ENCODE measurements at regions not wholly inside any gene's neighbourhood (a gene's known extent, or its start where the extent isn't known, plus 50 kb on each side); places are given as distances from the start of the nearest gene placed in this dataset.

DNA sequence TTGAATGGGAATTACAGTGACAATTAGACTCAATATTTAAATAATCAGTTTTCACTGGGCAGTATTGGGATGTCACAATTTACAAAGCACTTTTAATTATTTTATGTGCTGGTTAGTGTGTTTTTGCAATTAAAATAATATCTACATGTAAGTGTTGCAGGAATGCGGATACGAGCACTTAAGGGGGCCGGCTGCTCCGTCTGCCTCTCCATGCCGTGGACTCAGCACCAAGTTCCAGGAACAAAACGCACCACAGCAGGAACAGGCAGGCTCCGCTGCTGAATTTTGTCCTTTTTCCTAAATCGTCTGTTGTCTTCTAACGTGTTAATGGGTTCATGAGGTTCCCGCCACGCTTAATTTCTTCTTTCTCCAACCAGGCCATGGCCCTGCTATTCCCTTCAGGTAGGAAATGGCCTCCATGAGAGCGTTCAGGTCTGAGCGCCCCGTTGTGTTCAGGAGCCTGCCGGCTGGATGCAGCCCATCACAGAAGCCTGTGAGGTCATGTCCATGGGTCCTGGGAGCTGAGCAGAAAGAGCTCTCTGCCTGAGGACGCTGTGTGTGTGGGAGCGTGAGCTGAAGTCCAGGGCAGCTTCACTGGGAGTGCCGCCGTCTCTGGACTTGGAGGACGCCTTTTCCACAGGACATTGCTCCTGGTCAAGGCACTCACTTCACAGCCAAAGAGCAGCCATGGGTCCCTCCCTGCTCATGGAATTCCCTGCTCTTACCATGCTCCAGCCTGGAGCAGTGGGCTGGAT lies 730.3 kb downstream of the BRD1 start:
- no peak for DNase-seq (ENCODE audit: low read depth in 3 of 3)

DNA sequence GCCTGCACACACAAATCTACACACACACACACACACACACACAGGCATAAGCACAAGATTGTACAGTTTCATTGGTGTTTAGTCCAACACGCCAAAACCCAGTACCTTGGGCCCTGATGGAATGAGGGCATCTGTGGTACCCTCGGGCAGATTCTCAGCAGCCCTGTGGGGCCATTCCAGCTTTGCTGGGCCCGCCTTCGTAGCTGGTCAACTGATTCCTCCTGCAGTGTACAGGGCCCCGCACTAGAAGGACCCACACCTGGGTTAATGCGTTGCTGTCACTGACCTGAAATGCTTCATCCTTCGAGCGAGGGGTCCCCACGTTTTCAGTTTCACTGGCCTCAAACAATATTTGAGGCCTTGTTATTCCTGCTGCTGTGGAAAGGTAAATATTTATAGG lies 731.2 kb downstream of the BRD1 start:
- DNase-seq (ENCODE audit: low read depth in 3 of 3) = no peak

DNA sequence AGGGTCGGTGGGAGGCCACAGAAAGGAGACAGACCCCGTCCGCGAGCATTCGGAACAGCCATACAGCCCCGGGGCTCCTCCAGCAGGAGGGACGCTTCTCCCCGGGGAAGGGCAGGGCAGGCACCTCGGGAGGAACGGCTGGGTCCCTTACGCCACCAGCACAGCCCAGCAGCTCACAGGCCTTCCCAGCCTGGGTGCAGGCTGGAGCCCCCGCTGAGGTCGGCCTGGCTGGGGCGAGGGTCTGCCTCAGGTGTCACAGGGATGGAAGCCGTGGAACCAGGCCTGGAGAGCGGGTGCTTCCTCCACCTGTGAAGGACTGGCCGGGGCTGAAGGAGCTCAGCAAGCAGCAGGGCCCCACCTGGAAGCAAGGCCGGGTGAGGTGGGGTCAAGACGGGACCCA lies 732.3 kb downstream of the BRD1 start:
- no peak for DNase-seq (ENCODE audit: low read depth in 3 of 3)

DNA sequence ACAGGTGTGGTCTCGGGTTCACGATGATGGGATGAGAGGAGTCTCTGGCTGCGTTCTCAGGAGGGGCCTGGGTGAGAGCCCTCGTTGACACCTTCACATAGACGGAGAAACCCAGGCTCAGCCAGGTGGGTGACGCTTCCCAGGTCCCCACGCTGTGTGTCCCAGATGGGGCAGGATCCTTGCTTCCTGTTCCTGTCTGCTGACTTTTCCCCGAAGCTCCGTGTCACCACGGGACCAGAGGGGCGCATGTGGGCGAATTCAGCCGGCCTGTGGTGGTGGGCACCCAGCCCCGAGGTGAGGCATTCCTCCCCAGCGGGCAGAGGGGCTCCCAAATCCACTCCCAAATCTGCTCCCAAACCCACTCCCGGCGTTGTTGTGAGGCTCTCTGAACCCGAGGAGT lies 732.8 kb downstream of the BRD1 start:
- no peak for DNase-seq (ENCODE audit: low read depth in 3 of 3)

DNA sequence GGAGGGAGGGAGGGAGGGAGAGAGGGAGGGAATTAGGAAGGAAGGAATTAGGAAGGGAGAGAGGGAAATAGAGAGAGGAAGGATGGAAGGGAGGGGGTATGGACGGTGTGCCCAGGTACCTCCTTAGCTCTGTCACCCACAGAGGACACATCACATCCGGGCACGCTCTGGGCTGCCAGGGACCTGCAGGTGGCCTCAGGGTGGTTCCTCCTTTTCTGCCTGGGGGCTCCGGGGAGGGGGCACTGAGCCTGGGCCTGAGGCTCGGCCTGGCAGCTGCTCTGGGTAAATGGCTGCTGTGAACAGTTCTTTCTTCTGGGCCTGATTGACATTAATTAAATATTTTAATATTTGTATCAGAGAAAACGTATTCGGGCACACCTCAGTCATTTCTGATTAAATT lies 733.5 kb downstream of the BRD1 start:
- no peak for DNase-seq (ENCODE audit: low read depth in 3 of 3)

DNA sequence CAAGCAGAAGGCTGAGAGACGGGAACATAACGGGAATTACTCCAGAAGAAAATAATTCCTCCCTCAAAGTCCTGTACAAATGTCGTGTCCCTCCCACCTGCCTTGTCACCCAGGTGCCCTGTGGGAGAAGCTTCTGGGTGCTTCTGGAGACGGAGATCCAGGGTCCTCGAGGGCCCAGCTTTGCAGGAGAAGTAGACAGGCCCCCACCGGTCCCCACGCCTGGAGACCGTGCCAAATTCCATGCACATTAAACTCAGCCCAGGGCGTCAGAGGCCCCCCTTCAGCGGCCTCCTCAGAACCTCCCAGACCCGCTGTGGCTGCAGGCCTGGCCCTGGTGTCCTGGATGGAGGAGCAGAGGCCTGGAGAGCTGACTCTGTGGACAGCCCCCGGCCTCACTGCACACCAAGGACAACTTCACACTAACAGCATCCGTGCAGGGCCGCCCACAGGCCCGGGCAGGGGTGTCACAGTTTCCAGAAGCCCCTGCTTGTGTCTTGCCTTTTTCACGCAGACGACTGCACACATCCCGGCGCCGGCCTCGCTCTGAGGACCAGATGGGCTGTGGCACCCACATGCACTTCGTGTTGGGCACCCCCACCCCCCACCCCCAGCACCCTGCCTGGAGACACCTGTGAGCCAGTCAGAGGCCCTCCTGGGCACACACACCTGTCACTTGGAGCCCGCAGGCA lies 734.3 kb downstream of the BRD1 start:
- DNase-seq (ENCODE audit: low read depth in 3 of 3) = no peak

DNA sequence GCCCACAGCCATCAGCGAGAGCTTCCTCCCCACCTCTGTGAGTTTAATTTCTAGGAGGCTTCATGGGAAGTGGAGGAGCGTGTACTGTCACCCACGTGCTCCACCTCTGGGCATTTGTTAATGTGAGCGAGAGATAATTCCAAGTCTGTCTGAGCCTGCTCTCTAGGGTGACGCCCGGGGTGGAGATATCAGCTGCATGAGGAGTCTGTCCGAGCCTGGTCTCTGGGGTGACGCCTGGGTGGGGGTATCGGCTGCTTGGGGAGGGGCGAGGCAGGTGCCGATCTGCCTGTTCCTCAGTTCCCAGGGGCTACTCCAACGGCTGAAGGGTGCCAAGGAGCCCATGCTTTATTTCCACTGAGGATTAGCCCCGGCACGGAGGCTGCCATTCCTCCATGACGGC lies 735.0 kb downstream of the BRD1 start:
- DNase-seq (ENCODE audit: low read depth in 3 of 3) = no peak

DNA sequence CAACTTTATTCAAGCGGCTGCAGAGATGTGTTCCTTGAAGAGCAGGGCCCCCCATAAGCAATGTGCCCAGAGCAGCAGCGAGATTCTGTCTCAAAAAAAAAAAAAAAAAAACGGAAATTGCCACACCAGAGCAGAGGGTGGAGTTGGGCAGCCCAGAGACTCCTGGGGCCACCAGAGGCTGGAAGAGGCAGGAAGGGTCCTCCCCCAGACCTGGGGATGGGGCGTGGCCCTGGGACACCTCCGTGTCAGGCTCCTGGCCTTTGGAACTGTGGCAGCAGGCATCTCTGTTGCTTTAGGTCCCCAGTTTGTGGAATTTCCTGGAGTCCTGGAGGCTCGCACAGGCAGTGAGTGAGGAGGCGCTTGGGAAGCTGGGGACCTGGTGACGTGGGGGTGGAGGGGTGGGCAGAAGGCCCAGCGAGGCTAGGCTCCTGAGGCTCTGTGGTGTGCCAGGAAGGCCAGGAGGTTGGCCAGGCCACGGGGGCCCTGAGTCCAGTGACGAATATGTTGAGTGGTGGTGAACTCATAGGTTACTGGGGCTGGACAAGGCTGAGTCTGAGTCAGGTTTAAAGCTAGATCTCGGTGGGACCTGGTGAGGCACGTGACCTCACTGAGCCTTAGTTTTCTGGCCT lies 735.6 kb downstream of the BRD1 start:
- DNase-seq (ENCODE audit: low read depth in 3 of 3) = no peak

DNA sequence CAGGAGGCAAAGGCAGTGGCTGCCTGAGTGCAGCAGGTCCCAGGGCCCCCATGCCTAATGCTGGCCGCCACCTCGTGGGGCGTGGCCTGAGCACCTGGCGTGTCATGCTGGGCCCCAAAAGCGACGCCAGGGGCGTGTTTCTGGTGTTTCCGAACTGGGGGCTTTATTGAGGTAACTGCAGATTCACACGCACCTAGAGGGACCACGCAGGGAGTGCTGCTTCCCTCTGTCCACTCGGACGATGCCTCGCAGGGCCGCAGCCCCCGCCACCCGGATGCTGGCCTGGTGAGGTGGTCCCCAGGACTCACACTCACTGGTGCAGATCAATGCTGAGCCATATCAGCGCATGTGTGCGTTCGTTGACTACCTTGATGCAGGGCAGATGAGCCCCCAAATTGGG lies 736.2 kb downstream of the BRD1 start:
- DNase-seq (ENCODE audit: low read depth in 3 of 3) = no peak

DNA sequence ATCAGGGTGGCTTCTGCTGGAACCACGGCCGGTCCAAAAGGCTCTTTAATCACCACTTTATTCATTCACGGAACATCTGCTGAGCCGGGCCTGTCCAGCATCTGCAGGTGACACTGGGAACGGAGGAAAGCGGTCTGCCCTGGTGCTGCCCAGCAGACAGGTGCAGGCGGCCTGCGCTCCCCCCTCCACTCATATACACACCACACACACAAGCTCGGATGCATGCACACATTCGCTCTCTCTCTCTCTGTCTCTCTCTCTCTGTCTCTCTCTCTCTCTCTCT lies 736.9 kb downstream of the BRD1 start:
- no peak for DNase-seq (ENCODE audit: low read depth in 3 of 3)

DNA sequence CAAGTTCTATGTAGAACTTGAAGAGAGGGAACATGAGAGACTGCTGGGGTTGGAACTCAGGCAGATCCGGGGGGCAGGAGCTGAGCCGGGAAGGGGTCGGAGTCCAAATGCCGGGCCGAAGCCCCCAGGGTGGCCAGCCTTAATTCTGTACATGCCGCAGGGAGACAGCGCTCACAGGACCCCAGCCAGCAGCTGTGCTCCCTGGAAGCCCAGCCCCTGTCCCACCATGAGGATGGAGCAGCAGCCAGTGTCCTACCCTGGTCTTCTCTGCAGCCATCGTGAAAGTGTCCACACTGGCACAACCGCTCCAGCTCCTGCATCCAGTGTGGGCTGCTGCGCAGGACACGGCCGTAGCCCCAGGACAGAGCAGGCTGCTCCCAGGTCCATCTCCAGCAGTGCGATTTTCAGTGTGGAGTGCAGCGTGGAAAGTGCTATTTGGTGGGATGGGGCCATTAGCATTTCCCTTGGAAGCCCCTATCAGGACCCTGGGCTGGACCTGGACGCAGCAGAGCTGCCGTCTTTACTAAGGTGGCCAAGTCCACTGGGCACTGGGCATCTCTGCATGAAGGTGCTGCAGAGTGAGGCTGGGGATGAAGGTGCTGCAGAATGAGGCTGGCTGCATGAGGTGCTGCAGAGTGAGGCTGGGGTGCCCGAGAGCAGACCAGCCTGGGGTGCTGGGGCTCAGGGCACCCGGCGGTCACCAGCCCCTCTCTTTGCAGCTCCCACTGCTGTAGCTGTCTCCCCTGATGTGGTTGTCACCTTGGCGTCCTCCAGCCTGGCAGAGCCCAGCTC lies 737.4 kb downstream of the BRD1 start:
- DNase-seq (ENCODE audit: low read depth in 3 of 3) = no peak

DNA sequence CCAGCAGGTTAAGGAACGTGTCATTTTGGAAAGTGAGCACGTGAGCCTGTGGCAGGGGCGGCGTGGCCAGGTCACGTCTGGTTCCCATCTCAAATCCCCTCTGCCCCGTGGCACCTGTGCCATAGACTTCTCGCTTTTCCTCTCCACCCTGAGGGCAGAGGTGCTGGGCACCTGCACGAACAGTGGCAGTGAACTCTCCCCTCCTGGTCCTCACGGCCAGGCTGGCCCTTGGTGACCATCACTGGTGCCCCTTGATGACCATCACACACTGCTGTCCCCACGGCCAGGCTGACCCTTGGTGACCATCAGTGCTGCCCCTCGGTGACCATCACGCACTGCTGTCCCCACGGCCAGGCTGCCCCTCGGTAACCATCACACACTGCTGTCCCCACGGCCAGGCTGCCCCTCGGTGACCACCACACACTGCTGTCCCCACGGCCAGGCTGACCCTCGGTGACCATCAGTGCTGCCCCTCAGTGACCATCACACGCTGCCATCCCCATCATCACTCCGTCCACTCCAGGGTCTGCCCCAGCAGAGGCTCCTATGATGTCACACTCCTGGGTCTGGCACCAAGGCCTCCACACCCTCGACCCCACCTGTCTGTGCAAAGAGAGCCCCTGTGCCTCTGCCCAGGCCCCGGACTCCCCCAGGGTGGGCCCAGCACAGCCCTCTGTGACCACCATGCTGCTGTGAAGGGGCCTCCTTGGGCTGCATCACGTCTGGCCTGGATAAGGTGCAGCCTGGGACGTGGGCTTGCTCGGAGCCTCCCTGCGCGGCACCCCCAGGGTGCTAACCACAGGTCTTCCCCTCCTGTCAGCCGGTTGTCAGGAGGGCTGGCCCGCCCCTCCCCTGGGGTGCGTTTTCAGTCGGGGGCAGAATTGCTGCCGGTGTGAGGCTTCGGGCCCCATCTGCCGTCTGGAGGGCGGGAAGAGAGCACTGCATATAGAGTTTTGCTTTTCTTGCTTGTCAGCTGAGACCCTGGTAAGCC lies 738.6 kb downstream of the BRD1 start:
- DNase-seq (ENCODE audit: low read depth in 3 of 3) = no peak

DNA sequence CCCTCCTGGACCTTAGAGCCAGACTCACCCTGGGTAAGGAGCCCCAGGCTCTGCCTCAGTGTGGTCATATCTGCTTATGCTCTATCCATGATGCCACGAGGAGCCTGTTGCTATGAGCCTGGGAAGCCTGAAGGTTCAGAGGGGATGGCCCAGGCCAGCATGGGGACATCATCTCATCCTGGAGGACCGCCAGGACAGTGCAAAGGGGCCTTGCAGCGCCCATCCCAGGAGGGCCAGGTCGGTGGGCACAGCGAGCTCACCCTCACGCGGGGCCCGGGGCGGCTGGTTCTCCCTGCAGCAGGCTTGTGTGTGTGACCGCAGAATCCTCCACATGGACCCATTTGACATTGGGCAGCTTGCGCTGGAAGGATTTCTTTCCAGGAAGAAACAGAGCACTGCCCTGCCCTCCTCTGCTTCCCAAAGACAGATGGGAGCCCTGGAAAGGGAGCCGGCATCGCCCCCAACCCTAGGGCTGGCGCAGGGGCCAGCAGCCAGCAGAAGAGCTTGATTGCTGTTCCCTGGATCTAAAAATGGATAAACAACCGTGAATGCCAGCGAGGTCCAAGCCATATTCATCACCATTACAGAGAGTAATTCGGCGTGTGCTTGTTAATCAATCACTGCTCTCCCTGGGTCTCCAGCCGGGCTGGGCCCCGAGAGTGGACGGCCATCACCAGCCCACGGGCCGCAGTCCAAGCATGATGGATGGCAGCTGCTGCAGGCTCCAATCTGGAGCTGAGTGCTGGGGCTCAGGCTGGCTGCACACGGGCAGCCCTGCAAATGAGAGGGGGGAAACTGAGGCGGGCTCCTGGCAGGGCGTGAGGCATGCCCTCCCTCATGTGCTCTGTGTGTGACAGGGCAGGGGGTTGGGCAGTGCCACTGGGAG lies 739.7 kb downstream of the BRD1 start:
- no peak for DNase-seq (ENCODE audit: low read depth in 3 of 3)

DNA sequence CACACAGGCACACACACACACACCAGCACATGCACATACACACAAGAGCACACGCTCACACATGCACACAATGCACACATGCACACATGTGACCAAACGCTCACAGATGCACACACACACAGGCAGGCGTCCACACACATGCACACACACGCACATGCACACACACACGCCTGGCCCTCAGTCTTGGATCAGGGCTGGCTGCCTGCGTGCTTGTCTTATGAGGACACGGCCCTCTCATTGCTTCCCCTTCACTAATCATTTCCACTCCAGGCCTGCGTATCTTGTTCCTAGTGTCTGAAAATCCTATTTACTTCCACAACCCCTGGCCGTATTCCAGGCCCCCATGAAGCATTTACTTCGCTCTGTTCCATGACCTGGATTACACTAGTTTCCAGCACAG lies 740.5 kb downstream of the BRD1 start:
- DNase-seq (ENCODE audit: low read depth in 3 of 3) = no peak

DNA sequence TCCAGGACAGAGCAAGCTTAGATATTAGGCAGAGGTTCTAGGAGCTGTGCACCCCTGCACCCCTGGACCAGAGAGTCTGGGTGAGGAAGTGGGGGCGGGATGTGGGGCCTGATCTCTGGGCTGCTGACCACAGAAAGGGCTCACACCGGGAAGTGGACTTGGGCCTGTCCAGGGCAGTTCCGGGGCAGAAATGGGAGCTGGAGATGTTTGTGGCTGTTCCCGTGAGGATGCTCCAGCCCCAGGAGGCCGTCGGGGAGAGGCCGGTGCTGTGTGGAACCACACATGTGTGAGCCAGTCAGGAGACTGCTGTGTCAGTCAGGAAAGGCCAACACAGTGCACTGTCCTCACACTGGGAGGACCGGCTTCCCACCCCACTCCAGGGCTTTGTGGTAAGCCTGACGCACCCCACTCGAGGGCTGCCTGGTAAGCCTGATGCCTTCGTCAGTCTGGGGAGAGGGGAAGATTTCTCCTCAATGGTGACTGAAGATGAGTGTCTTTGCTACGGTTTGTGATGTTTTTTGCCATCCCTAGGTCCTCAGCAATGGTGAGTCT lies 741.0 kb downstream of the BRD1 start:
- no peak for DNase-seq (ENCODE audit: low read depth in 3 of 3)

DNA sequence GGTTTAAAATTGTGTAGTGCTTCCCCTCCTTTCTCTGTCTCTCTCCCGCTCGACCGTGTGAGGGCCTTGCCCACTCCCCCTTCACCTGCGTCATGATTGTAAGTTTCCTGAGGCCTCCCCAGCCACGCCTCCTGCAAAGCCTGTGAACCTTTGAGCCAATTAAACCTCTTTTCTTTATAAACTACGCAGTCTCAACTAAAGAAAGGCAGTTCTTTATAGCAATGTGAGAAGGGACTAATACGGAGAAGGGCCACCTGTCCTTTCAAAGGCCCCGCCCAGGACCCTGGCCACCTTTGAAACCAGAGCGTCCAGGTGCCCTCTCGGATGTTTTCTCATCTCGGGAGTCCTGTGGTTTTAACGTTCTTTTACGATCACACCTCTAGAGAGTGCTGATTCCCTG lies 741.5 kb downstream of the BRD1 start:
- DNase-seq (ENCODE audit: low read depth in 3 of 3) = no peak

DNA sequence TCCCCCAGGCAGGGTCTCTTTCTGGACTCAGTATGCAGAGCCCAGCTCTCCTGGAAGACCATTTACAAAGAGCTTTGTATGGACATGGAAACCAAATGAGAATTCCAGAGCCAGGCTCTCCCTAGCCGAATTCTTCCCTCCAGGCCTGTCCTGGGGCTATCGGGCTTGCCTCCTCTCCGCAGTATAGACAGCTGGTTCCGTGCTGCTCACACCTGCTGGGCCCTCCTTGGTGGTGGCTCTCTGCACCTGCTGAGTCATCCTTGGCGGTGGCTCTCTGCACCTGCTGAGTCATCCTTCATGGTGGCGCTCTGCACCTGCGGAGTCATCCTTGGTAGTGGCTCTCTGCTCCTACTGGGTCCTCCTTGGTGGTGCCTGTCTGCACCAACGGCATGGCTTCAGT lies 743.5 kb downstream of the BRD1 start:
- no peak for DNase-seq (ENCODE audit: low read depth in 3 of 3)

DNA sequence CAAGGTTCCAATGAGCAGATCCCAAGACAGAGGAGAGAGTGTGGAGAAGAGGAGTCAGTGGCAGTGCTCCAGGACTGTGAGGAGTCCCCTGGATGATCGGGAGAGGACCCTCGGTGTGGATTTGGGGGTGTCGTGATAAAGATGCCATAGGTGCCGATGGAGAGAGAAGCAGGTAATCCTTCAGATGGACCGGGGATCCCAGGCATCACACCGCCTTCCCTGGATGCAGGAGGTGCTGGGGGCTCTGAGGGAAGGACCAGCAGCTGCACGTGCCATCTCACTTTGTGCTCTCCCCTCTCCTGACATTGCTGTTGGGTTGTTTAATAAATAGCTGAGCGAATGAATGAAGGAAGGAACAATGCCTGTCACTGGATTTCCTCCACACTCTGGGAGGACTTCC lies 744.1 kb downstream of the BRD1 start:
- no peak for DNase-seq (ENCODE audit: low read depth in 3 of 3)

DNA sequence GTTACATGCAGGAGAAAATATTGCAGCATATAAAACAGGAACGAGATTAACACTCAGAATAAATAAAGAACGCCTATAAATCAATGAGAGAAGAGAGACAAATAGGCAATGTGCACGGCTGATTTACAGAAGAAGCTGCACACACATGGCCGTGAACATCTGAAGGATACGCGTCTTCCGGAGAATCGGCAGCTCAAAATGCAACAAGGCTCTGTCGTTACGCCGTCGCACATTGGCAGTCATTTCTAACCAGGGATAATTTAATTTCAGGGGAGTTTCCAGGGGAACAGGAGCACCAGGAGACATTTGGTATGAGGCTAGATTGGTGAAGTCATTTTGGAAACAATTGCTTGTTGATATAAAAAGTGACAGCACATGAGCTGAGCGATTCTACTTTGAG lies 745.2 kb downstream of the BRD1 start:
- DNase-seq (ENCODE audit: low read depth in 3 of 3) = no peak

DNA sequence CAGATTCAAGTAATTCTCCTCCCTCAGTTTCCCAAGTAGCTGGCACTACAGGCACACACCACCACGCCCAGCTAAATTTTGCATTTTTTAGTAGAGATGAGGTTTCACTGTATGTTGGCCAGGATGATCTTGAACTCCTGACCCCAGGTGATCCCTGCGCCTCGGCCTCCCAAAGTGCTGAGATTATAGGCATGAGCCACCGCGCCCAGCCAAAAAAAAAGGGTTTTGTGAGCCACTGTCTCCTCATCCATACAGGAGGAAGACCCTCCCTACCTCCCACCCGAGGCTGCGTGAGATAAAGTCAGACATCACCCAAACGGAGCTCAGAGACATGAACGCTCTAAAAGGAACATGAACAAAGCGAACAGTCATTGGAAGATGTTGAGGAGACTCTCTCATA lies 745.7 kb downstream of the BRD1 start:
- no peak for DNase-seq (ENCODE audit: low read depth in 3 of 3)
